IgD-negative memory B cell (primary cell): ENCODE measurements at regions not wholly inside any gene's neighbourhood (a gene's known extent, or its start where the extent isn't known, plus 50 kb on each side); places are given as distances from the start of the nearest gene placed in this dataset.

Experiments used
- H3K27ac Mint-ChIP-seq, 3 donors: one replicate each; pipeline ENCODE4 v1.8.0; 2020 to 2022; ENCODE audit warnings: mild to moderate bottlenecking in 3 of 3, mixed read lengths in 3 of 3, moderate library complexity in 1 of 3
- H3K27me3 Mint-ChIP-seq: one replicate; pipeline ENCODE4 v1.8.0; 2021; ENCODE audit warnings: mixed read lengths
- H3K36me3 Mint-ChIP-seq: one replicate; pipeline ENCODE4 v1.8.0; 2020; ENCODE audit warnings: mild to moderate bottlenecking, mixed read lengths
- H3K4me1 Mint-ChIP-seq, 3 donors: one replicate each; pipeline ENCODE4 v1.8.0; 2020 to 2022; ENCODE audit warnings: mixed read lengths in 3 of 3, mild to moderate bottlenecking in 1 of 3
- H3K4me3 Mint-ChIP-seq, 4 donors: one replicate each; pipeline ENCODE4 v1.8.0; 2020 to 2022; ENCODE audit warnings: mild to moderate bottlenecking in 4 of 4, mixed read lengths in 4 of 4, moderate library complexity in 3 of 4
- H3K9me3 Mint-ChIP-seq, 3 donors: one replicate each; pipeline ENCODE4 v1.8.0; 2020 to 2021; ENCODE audit warnings: mixed read lengths in 3 of 3, mild to moderate bottlenecking in 1 of 3

DNA sequence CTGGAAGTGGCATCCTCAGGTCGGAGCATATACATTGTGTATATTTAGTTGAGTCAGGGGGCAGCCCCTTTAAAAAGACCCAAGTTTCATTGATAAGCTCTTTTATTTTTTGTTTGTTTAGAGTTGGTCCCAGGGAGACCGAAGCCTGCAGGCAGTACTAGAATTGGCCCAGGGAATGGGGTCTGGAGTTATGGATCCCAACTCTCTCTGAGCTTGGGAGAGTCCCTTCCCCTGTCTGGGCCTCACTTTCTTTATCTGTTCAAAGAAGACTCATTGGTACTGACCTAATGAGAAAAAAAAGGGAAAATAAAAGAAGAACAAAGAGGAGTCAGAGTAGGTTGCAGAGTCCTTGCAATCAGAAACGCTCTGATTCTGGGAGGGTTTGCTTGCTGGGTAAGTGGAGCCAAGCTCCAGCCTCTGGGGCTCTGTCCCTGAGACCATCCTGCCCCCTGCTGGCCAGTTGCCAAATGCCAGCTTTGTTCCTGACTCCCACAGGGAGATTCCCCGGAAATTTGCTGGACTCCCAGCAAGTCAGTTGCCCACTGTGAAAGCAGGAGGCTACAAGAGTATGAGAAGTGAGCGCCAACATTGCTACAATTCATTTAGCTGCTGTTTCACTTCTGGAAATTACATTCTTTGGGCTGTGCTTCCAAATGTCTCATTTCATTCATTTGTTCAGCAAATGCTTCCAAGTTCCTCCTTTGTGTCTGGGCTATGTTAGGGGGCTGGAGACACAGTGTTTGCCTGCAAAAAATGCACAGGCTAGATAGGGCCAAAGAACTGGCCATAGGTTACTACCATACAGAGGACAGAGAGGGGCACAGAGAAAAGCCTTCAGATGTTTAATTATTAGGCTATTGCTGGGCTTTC, 156.2 kb downstream of the MELK start:
- H3K36me3 Mint-ChIP-seq: no peaks in the 10 kb centered on the region
- peak overlapping the region in 2 of 3 donors; percentile 16 to 70 for H3K27ac Mint-ChIP-seq
- H3K4me3 Mint-ChIP-seq: no peak overlapping the region
- H3K4me1 Mint-ChIP-seq: peaks cover 10 to 14% (median 10%) of the 10 kb centered on the region in 3 donors
- H3K9me3 Mint-ChIP-seq: no peaks in the 10 kb centered on the region
- peaks cover 1% of the 10 kb centered on the region for H3K27me3 Mint-ChIP-seq

DNA sequence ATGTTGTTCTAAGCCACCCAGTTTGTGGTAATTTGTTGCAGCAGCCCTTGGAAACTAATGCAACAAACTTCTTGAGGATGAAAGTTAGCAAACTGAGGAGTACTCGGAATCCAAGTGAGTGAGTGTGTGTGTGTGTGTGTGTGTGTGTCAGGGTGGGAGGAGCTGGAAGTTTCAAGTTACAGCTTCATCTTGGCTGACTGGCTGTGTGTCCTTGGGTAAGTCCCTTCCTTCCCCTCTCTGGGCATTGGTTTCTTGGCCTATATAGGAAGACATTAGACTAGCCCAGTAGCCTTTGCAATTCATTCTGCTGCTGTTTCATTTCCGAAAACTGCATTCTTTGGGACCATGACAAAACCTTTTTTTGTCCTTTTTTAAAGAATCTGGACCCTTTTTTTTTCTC, 157.2 kb downstream of the MELK start:
- no peaks in the 10 kb centered on the region for H3K27me3 Mint-ChIP-seq
- no peak overlapping the region for H3K27ac Mint-ChIP-seq
- H3K4me3 Mint-ChIP-seq: no peak overlapping the region
- peaks cover 10 to 14% (median 10%) of the 10 kb centered on the region in 3 donors for H3K4me1 Mint-ChIP-seq
- no peaks in the 10 kb centered on the region for H3K36me3 Mint-ChIP-seq
- no peaks in the 10 kb centered on the region for H3K9me3 Mint-ChIP-seq

DNA sequence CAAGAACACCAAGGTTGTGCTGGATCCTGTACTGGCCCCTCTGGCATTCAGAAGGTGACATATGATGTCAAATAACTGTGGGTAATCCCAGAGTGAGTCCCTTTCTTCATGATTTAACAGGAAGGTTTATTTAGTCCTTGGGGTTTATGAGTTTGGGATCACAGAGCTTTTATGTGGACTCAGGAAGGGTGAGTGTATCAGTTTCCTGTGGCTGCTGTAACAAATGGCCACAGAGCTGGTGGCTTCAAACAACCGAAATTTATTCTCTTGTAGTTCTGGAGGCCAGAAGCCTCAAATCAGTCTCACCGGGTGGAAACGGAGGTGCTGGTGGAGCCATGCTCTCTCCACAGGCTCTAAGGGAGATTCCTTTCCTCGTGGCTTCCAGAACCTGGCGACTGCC, 157.7 kb downstream of the MELK start:
- Mint-ChIP-seq H3K36me3 (no peaks in the 10 kb centered on the region), H3K4me1 (peaks cover 10 to 14% (median 10%) of the 10 kb centered on the region in 3 donors), H3K9me3 (no peaks in the 10 kb centered on the region), H3K27ac (peak overlapping the region in 1 of 3 donors; percentile 31), H3K27me3 (no peaks in the 10 kb centered on the region), H3K4me3 (no peak overlapping the region)

DNA sequence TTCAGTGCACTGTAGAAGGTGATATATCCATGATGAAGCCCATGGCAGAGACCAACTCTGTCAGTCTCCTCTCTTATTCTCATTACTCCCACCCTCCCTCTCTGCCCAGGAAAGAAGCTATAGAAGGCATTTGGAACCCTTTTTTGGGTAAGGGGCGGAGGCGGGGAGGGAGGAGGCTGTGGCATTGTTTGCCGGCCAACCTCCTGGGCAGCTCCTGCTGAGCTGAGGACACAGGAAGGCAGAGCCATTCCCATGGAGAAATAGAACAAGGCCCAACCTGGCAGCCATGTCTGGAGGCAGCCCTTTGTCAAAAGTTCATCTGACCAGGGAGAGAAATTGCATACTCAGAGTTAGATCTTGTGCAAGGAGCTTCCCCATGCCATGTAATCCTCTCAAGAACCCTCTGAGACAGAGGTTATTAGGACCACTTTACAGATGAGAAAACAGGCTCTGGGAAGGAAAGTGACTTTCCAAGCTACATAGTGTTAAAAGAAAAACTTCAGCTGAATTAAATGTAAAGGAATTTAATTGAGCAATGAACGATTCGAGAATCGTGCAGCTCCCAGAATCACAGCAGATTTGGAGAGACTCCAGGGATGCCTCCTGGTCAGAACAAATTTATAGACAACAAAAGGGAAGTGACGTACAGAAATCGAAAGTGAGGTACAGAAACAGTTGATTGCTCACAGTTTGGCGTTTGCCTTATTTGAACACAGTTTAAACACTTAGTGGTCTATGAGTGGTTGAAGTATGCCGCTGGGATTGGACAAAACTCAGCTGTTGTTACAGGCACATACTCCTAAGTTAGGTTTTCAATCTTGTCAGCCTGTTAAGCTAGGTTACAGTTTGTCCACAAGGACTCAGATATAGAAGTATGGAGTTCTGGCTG, 158.6 kb downstream of the MELK start:
- H3K4me3 Mint-ChIP-seq: peak overlapping the region in 2 of 4 donors; percentile 13 to 76
- H3K27me3 Mint-ChIP-seq: no peaks in the 10 kb centered on the region
- H3K9me3 Mint-ChIP-seq: no peaks in the 10 kb centered on the region
- H3K36me3 Mint-ChIP-seq: no peaks in the 10 kb centered on the region
- peaks cover 10 to 14% (median 10%) of the 10 kb centered on the region in 3 donors for H3K4me1 Mint-ChIP-seq
- H3K27ac Mint-ChIP-seq: peak overlapping the region; percentile 38 to 86 (median 39)

DNA sequence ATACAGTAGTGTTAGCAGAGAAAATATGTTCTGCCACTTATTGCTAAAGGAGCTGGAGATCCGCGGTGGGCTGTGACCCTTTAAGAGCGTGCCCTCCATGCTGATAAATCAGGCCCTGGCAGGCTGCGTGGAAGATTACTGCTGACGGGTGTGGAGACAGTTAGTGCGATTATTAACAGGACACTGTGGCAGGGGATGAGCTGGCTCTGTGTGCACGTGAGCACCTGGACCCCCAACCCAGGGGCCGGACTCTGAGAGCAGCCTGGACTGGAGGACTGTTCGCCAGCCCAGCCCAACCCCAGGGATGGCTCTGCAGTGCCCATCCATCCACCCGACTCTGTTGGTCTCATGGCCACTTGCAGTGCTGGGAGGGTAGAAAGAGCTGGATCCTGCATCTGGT, 162.0 kb downstream of the MELK start:
- Mint-ChIP-seq H3K27ac (peak overlapping the region in 2 of 3 donors; percentile 14 to 33), H3K4me3 (no peak overlapping the region), H3K36me3 (no peaks in the 10 kb centered on the region), H3K27me3 (peaks cover 1% of the 10 kb centered on the region), H3K4me1 (peaks cover 8 to 14% (median 12%) of the 10 kb centered on the region in 3 donors), H3K9me3 (no peaks in the 10 kb centered on the region)

DNA sequence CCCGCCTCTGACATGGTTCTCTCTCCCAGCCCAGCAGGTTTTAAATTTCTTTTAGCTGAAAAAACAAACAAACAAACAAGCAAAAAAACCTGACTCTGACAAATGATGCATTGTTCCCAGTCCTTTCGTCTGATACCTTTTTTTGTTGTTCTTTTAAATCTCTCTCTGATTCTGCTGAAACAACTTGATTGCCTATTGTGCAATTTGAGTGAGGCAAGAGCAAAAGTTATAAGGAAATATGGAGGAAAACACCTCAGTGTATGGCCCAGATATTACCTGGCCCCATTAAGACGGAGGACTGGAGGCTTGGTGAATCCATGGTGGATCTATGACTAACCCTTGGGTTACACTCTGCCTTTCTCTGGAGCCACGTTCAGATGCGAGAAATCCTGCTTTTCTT, 164.0 kb downstream of the MELK start:
- Mint-ChIP-seq H3K4me1 (peaks cover 3 to 12% (median 8%) of the 10 kb centered on the region in 3 donors), H3K36me3 (no peaks in the 10 kb centered on the region), H3K9me3 (no peaks in the 10 kb centered on the region), H3K4me3 (no peak overlapping the region), H3K27ac (no peak overlapping the region), H3K27me3 (peaks cover 8% of the 10 kb centered on the region)

DNA sequence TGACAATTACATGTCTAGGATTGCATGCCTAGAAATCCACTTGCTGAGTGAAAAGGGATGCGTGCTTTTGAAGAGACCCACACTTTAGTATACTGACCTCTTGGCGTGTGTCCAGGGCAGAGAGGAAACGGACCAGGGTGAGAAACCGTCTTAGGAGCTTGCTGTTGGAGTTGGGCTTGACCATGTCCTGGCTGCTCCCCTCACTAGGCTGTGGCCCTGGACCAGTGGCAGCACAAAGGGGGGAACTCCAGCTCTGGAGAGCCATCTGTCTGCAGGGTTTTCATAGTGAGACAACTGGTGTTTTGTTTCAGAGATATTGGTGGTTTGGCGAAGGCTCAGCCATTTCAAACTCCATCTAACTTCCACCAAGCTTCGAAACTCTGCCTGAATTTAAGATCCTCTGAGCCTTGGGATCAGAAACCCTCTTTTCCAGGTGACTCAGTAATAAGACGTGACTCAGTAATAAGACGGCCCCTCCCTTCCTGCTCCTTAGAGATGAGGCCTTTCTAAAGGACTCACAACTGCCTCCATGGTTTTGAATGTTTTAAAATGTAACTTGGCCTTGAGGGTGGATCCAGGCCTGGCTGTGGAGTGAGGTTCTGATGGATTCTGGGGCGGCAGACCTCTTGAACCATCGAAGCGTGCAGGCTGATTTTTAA, 165.8 kb downstream of the MELK start:
- Mint-ChIP-seq H3K36me3 (no peaks in the 10 kb centered on the region), H3K4me1 (peaks cover 0 to 6% (median 5%) of the 10 kb centered on the region in 3 donors), H3K27me3 (peaks cover 17% of the 10 kb centered on the region), H3K9me3 (no peaks in the 10 kb centered on the region), H3K4me3 (peak overlapping the region in 2 of 4 donors; percentile 33 to 88), H3K27ac (no peak overlapping the region)

DNA sequence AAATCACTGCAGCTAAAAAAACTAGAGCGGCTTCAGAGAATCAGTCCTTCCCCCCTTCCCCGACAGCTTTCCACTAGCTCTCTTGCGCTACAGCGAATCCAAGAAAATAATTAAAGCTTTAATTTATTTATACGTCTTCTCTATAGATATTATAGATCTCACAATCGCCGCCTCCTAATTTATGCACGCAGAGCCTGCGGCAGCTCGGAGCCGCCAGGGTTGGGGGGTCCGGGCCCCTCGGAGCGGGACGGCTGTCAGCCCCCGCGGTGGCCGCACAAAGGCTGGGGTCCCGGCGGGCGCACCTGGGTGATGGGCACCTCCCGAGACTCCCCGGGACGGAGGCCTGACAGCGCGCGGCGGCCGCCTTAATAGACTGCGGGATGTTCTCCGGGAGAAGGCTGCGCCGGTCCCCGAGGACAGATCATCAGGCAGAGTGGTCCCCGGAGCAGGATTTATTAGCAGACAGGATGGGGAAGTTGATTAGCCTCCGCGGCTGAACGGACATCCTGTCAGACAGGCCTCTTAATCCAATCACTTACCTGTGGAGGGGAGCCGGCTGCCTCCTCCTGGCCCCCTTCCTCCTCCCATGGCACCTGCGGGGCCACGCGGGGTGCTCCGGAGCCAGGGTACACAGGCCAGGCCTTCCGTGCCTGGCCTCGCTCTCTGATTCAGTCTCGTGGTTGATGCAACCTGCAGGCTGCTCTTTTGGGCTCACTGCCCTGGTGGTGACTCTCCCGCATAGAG, 166.8 kb downstream of the MELK start:
- no peaks in the 10 kb centered on the region for H3K9me3 Mint-ChIP-seq
- peaks cover 17% of the 10 kb centered on the region for H3K27me3 Mint-ChIP-seq
- H3K4me1 Mint-ChIP-seq: peaks cover 0 to 6% (median 5%) of the 10 kb centered on the region in 3 donors
- no peaks in the 10 kb centered on the region for H3K36me3 Mint-ChIP-seq
- peak overlapping the region in 1 of 3 donors; percentile 61 for H3K27ac Mint-ChIP-seq
- peak overlapping the region in 3 of 4 donors; percentile 55 to 88 (median 85) for H3K4me3 Mint-ChIP-seq

DNA sequence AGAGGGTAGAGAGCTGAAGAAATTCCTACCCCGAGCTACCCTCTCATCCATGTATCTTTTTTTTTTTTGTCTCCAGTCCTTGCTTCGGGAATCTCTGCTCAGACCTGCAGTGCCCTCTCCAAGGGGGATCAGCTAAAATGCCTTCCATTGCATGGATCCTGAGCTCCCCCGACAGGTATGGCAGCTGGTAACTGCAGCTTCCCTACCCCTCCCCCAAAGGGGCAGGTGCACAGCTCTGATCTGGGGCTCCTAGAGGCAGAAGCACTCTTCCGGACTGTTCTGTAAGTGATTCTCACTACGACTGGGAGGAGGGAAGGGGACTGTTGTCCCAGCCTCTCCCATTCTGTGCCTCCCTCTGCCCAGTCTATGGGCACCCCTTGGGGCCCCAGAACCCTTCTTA, 169.6 kb downstream of the MELK start:
- H3K27me3 Mint-ChIP-seq: peaks cover 27% of the 10 kb centered on the region
- H3K4me1 Mint-ChIP-seq: peaks cover 0 to 6% (median 5%) of the 10 kb centered on the region in 3 donors
- no peak overlapping the region for H3K27ac Mint-ChIP-seq
- H3K4me3 Mint-ChIP-seq: peak overlapping the region in 1 of 4 donors; percentile 39
- no peaks in the 10 kb centered on the region for H3K36me3 Mint-ChIP-seq
- H3K9me3 Mint-ChIP-seq: peaks cover 0 to 2% (median 0%) of the 10 kb centered on the region in 3 donors

DNA sequence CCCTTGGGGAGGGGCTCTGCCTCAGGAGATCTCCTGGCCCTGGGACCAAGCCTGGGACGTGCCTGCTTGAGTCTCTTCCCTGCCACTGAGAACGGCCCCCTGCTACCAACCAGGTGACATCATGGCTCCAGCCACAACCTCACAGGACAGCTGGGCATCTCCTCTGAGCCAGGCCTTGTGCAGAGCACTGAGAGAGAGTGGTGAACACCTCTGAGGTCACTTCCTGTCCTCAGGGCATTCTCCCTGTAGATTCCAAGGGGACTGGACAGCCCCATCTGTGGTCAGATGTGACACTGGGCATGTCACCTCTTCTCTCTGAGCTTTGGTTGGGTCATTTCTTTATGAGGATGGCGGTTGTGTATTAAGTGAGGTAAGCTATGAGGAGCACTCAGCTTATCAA, 172.0 kb downstream of the MELK start:
- Mint-ChIP-seq H3K27ac (no peak overlapping the region), H3K27me3 (peaks cover 38% of the 10 kb centered on the region), H3K36me3 (no peaks in the 10 kb centered on the region), H3K9me3 (peaks cover 0 to 2% (median 0%) of the 10 kb centered on the region in 3 donors), H3K4me3 (no peak overlapping the region), H3K4me1 (peaks cover 0 to 12% (median 6%) of the 10 kb centered on the region in 3 donors)

DNA sequence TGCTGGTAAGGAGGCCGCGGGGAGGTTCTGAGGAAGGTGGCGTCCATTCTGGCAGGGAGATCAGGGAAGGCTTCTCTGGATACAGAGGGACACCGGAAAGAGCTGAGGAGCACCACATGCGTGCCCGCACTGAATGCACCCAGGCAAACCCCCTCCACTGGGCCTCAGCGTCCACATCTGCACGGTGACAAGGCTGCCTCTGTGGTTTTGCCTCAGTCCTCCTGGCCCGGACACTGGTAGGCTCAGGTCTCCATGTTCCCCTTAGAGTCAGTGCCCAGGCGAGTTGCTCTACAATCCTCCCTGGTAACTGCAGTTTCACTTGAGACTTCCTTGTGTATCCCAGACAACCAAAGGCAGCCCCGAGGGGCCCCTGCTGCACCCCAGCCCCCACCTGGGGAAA, 173.3 kb downstream of the MELK start:
- Mint-ChIP-seq H3K36me3 (no peaks in the 10 kb centered on the region), H3K27me3 (peaks cover 34% of the 10 kb centered on the region), H3K4me1 (peaks cover 0 to 7% (median 5%) of the 10 kb centered on the region in 3 donors), H3K27ac (no peak overlapping the region), H3K9me3 (peaks cover 0 to 2% (median 0%) of the 10 kb centered on the region in 3 donors), H3K4me3 (peak overlapping the region in 1 of 4 donors; percentile 43)

DNA sequence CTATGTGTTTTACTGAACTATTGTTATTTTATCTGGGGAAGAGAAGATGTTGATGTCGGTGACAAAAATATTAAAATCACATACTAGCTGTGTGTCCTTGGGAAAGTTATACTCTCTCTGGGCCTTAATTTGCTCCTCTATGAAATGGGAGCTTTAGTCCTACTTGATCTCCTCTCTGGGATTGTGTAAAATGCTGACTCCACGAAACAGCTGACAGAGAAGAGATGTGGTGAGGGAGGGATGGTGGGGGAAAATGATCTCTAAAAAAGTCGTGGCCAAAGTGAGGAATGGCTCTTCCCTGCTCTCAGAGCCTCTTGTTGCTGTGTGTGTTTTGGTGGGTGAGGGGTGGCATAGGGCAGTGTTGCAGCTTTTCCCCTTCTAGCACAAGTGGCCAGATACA, 173.7 kb downstream of the MELK start:
- no peak overlapping the region for H3K27ac Mint-ChIP-seq

DNA sequence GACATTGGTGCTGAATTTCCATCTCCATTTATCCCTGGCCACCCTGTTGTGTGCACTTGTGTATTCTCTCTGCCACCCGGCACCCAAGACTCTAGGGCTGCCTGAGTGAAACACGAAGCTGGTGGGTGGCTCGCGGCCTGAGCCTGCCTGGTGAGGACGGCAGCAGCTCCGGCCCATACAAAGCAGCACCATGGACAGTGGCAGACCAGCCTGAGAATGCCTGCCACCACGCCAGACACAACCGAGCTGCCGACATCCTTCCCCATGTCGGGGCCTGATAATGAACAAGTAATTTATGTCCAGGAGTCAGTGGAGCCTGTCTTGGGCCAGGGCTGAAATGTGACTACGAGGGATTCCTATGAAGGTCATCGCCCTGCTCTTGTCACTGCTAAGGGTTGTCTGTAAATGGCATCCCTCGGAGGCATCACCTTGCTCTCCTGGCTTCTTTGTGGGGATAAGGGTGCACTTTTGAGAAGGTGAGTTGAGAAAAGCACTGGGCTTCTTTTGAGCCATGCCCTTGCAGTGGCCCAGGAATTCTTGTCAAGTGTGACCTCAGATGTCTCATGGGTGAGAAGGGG, 175.7 kb downstream of the MELK start:
- no peak overlapping the region for H3K27ac Mint-ChIP-seq
- peaks cover 0 to 9% (median 5%) of the 10 kb centered on the region in 3 donors for H3K4me1 Mint-ChIP-seq
- H3K27me3 Mint-ChIP-seq: peaks cover 30% of the 10 kb centered on the region
- peaks cover 0 to 2% (median 0%) of the 10 kb centered on the region in 3 donors for H3K9me3 Mint-ChIP-seq
- H3K36me3 Mint-ChIP-seq: no peaks in the 10 kb centered on the region
- H3K4me3 Mint-ChIP-seq: no peak overlapping the region

More for the DNA sequence above, 173.7 kb downstream of the MELK start:
- Mint-ChIP-seq H3K4me3 (peak overlapping the region in 2 of 4 donors; percentile 6 to 45), H3K27me3 (peaks cover 34% of the 10 kb centered on the region), H3K36me3 (no peaks in the 10 kb centered on the region), H3K4me1 (peaks cover 0 to 7% (median 5%) of the 10 kb centered on the region in 3 donors), H3K9me3 (peaks cover 0 to 2% (median 0%) of the 10 kb centered on the region in 3 donors)

DNA sequence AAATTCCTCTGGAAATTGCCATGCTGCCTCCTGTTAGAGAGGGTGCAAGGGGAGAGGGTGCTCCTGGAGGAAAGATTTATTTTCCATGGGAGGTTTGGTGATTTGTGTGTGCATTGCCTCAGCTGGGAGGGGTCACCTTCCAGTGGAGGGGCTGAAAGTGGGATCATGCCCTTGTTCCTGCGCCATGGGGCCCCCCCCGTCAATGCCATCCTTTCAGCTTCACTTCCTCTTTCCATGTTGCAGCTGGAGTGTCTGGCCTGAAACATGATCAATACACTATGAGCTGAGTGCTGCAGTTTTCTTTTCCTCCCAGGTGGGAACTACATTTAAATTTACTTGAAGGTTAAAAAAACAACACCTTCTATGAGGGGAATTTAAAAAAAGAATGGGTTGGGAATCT, 176.8 kb downstream of the MELK start:
- H3K4me1 Mint-ChIP-seq: peaks cover 0 to 9% (median 5%) of the 10 kb centered on the region in 3 donors
- peaks cover 0 to 2% (median 0%) of the 10 kb centered on the region in 3 donors for H3K9me3 Mint-ChIP-seq
- no peak overlapping the region for H3K27ac Mint-ChIP-seq
- H3K36me3 Mint-ChIP-seq: no peaks in the 10 kb centered on the region
- H3K4me3 Mint-ChIP-seq: no peak overlapping the region
- peaks cover 37% of the 10 kb centered on the region for H3K27me3 Mint-ChIP-seq
